ENCODE measurements at regions not wholly inside any gene's neighbourhood (a gene's known extent, or its start where the extent isn't known, plus 50 kb on each side); places are given as distances from the start of the nearest gene placed in this dataset.

GRCh38 chr13:63304497-63304896 is 1888.8 kb upstream of the PCDH20 start:
- DNase-seq (no peak), ATAC-seq (ENCODE audit: poor library complexity) (no peak)
- Mint-ChIP-seq H3K27ac (no peak overlapping the region), H3K27me3 (no peaks in the 10 kb centered on the region), H3K9me3 (peaks cover 11% of the 10 kb centered on the region), H3K4me1 (ENCODE audit: low read depth) (no peaks in the 10 kb centered on the region), H3K4me3 (no peak overlapping the region), H3K36me3 (ENCODE audit: low read depth) (no peaks in the 10 kb centered on the region)
- CTCF ChIA-PET, result no interaction called here
- no peak overlapping the region for H3K4me3 ChIP-seq (ENCODE audit: low read length)
- H3K4me1 ChIP-seq (ENCODE audit: insufficient read depth, low read length), result no peaks in the 10 kb centered on the region
- no peaks in the 10 kb centered on the region for H3K36me3 ChIP-seq (ENCODE audit: insufficient read depth, low read length)
- H3K9me3 ChIP-seq (ENCODE audit: control insufficient read depth in 1 of 2, insufficient read depth in 1 of 2, low read length in 2 of 2), result peaks cover 0 to 17% of the 10 kb centered on the region in 2 experiments
- POLR2A ChIA-PET, result no interaction called here
- intact Hi-C loops (cut with DNase I, micrococcal nuclease), result no loop called here
- H3K27ac ChIP-seq (ENCODE audit: low read depth in 1 of 2, low read length in 2 of 2), result no peak overlapping the region
- TF ChIP-seq, protein P1, sequence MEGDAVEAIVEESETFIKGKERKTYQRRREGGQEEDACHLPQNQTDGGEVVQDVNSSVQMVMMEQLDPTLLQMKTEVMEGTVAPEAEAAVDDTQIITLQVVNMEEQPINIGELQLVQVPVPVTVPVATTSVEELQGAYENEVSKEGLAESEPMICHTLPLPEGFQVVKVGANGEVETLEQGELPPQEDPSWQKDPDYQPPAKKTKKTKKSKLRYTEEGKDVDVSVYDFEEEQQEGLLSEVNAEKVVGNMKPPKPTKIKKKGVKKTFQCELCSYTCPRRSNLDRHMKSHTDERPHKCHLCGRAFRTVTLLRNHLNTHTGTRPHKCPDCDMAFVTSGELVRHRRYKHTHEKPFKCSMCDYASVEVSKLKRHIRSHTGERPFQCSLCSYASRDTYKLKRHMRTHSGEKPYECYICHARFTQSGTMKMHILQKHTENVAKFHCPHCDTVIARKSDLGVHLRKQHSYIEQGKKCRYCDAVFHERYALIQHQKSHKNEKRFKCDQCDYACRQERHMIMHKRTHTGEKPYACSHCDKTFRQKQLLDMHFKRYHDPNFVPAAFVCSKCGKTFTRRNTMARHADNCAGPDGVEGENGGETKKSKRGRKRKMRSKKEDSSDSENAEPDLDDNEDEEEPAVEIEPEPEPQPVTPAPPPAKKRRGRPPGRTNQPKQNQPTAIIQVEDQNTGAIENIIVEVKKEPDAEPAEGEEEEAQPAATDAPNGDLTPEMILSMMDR (IDR thresholded peaks at IDR 0.05), result no peak
- no peaks in the 10 kb centered on the region for H3K27me3 ChIP-seq (ENCODE audit: control insufficient read depth in 1 of 2, insufficient read depth in 2 of 2, low read length in 2 of 2)

GRCh38 chr13:63299866-63300394 is 1884.3 kb upstream of the PCDH20 start:
- H3K4me1 Mint-ChIP-seq (ENCODE audit: low read depth), result no peaks in the 10 kb centered on the region
- H3K27me3 Mint-ChIP-seq, result no peaks in the 10 kb centered on the region
- DNase-seq, result no peak
- no peak overlapping the region for H3K4me3 ChIP-seq (ENCODE audit: low read length)
- no peak overlapping the region for H3K4me3 Mint-ChIP-seq
- TF ChIP-seq, protein P1 (IDR thresholded peaks at IDR 0.05), result no peak
- no peaks in the 10 kb centered on the region for H3K4me1 ChIP-seq (ENCODE audit: insufficient read depth, low read length)
- intact Hi-C loops (cut with DNase I, micrococcal nuclease), result no loop called here
- peaks cover 11% of the 10 kb centered on the region for H3K9me3 Mint-ChIP-seq
- no peaks in the 10 kb centered on the region for H3K36me3 Mint-ChIP-seq (ENCODE audit: low read depth)
- H3K27ac Mint-ChIP-seq, result no peak overlapping the region
- no peak overlapping the region for H3K27ac ChIP-seq (ENCODE audit: low read depth in 1 of 2, low read length in 2 of 2)
- no peaks in the 10 kb centered on the region for H3K36me3 ChIP-seq (ENCODE audit: insufficient read depth, low read length)
- no peak for ATAC-seq (ENCODE audit: poor library complexity)
- H3K27me3 ChIP-seq (ENCODE audit: control insufficient read depth in 1 of 2, insufficient read depth in 2 of 2, low read length in 2 of 2), result no peaks in the 10 kb centered on the region
- ChIA-PET CTCF (no interaction called here), POLR2A (no interaction called here)
- H3K9me3 ChIP-seq (ENCODE audit: control insufficient read depth in 1 of 2, insufficient read depth in 1 of 2, low read length in 2 of 2), result peaks cover 0 to 4% of the 10 kb centered on the region in 2 experiments

DNA sequence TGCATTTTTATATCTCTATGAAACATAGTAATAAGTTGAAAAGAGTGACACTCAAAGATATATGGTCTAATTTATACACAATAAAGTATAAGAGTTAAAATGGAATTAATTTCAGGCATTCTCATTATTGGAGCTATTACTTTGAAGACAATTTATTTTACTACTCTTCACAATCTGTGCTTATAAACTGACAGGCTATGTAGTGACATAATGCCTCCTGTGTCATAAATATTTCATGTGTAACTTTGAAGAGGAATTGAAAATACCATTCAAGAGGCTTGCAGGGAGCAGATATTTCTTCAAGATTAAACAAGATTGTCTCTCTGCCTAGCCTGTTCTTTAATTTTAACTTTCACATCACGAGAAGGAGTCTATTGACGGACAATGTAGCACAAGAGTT is 1881.5 kb upstream of the PCDH20 start:
- Histone ChIP-seq H3K27me3 (ENCODE audit: control insufficient read depth in 1 of 2, insufficient read depth in 2 of 2, low read length in 2 of 2) (no peaks in the 10 kb centered on the region), H3K27ac (ENCODE audit: low read depth in 1 of 2, low read length in 2 of 2) (no peak overlapping the region), H3K4me1 (ENCODE audit: insufficient read depth, low read length) (no peaks in the 10 kb centered on the region), H3K36me3 (ENCODE audit: insufficient read depth, low read length) (no peaks in the 10 kb centered on the region), H3K9me3 (ENCODE audit: control insufficient read depth in 1 of 2, insufficient read depth in 1 of 2, low read length in 2 of 2) (no peaks in the 10 kb centered on the region), H3K4me3 (ENCODE audit: low read length) (no peak overlapping the region)
- intact Hi-C loops (cut with DNase I, micrococcal nuclease), result no loop called here
- H3K4me1 Mint-ChIP-seq (ENCODE audit: low read depth), result no peaks in the 10 kb centered on the region
- CTCF ChIA-PET, result no interaction called here
- H3K4me3 Mint-ChIP-seq, result no peak overlapping the region
- H3K9me3 Mint-ChIP-seq, result peaks cover 9% of the 10 kb centered on the region
- TF ChIP-seq, protein P1 (IDR thresholded peaks at IDR 0.05), result no peak
- DNase-seq, result no peak
- H3K27ac Mint-ChIP-seq, result no peak overlapping the region
- POLR2A ChIA-PET, result no interaction called here
- ATAC-seq (ENCODE audit: poor library complexity), result no peak
- no peaks in the 10 kb centered on the region for H3K27me3 Mint-ChIP-seq
- no peaks in the 10 kb centered on the region for H3K36me3 Mint-ChIP-seq (ENCODE audit: low read depth)
